PC-9 (cell line): ENCODE measurements at regions not wholly inside any gene's neighbourhood (a gene's known extent, or its start where the extent isn't known, plus 50 kb on each side); places are given as distances from the start of the nearest gene placed in this dataset.

Experiments
- BruUV-seq: library from RNA; stranded (reverse); fragments of 400-500 nt; replicated peaks from 2 replicates; lab custom pipeline; 2021; lab: Mats Ljungman, UMichigan
- CTCF ChIA-PET: fragments of 300-600 bp; sonication (Branson Sonifier 250); formaldehyde crosslinking; loops from one replicate; lab custom pipeline; 2022; ENCODE audit warnings: antibody characterized with exemption; lab: Charles Lee
- POLR2A ChIA-PET: fragments of 300-600 bp; sonication (Branson Sonifier 250); formaldehyde crosslinking; loops from one replicate; lab custom pipeline; 2022; ENCODE audit warnings: antibody characterized with exemption; ENCODE audit not compliant: unreplicated experiment; lab: Charles Lee
- DNase-seq, 2 experiments: peaks; one replicate each; pipeline versions ENCODE4 v3.0.0 to v3.0.0-alpha.2; 2015 to 2022; ENCODE audit warnings: mixed read lengths in 1 of 2
- H2AFZ ChIP-seq: fragments of 200-600 bp; sonication (generic); 2 replicates; pipeline ENCODE4 v1.8.1; 2017; ENCODE audit warnings: antibody characterized with exemption
- H3F3A ChIP-seq: fragments of 200-600 bp; sonication (generic); 2 replicates; pipeline ENCODE4 v1.8.1; 2017; ENCODE audit warnings: antibody characterized with exemption, mild to moderate bottlenecking, low read depth; ENCODE audit not compliant: insufficient read depth
- H3K27ac ChIP-seq: fragments of 200-600 bp; sonication (generic); 2 replicates; pipeline ENCODE4 v1.6.1; 2016; ENCODE audit warnings: mixed run types
- H3K27me3 ChIP-seq: fragments of 200-600 bp; sonication (generic); 2 replicates; pipeline ENCODE4 v1.6.1; 2016; ENCODE audit warnings: low read depth, mixed run types; ENCODE audit not compliant: insufficient read depth
- H3K36me3 ChIP-seq: fragments of 200-600 bp; sonication (generic); 2 replicates; pipeline ENCODE4 v1.6.1; 2016; ENCODE audit warnings: low read depth, mixed run types
- H3K4me1 ChIP-seq: fragments of 200-600 bp; sonication (generic); replicated peaks from 2 replicates; pipeline ENCODE4 v1.6.1; 2016; ENCODE audit warnings: mixed run types; ENCODE audit not compliant: insufficient read depth
- H3K4me2 ChIP-seq: fragments of 200-600 bp; sonication (generic); 2 replicates; pipeline ENCODE4 v1.6.1; 2017; ENCODE audit warnings: mixed run types
- H3K4me3 ChIP-seq: fragments of 200-600 bp; sonication (generic); 2 replicates; pipeline ENCODE4 v1.6.1; 2016; ENCODE audit warnings: mixed run types
- H3K79me2 ChIP-seq: fragments of 200-600 bp; sonication (generic); 2 replicates; pipeline ENCODE4 v1.6.1; 2017; ENCODE audit warnings: low read depth, mixed run types
- H3K9me2 ChIP-seq: fragments of 200-600 bp; sonication (generic); 2 replicates; pipeline ENCODE4 v1.8.1; 2017; ENCODE audit warnings: mild to moderate bottlenecking; ENCODE audit not compliant: insufficient read depth
- H3K9me3 ChIP-seq: fragments of 200-600 bp; sonication (generic); 2 replicates; pipeline ENCODE4 v1.8.1; 2016; ENCODE audit warnings: low read depth; ENCODE audit not compliant: insufficient read depth
- H4K20me1 ChIP-seq: fragments of 200-600 bp; sonication (generic); 2 replicates; pipeline ENCODE4 v1.8.1; 2017; ENCODE audit not compliant: insufficient read depth
- EZH2 ChIP-seq: fragments of 200-600 bp; sonication (generic); IDR thresholded peaks from 2 replicates; pipeline ENCODE4 v1.8.0; 2017; ENCODE audit warnings: antibody characterized with exemption, low read depth
- intact Hi-C: fragments of 100-400 bp; cut with micrococcal nuclease; formaldehyde crosslinking; loops from one replicate; pipeline ENCODE4 v1.10.0; 2022; ENCODE audit not compliant: unreplicated experiment
- TF ChIP-seq, protein P1 (sequence below): fragments of 200-600 bp; sonication (generic); conservative IDR thresholded peaks from 2 replicates; pipeline ENCODE4 v1.6.1; 2017; ENCODE audit warnings: mixed run types, antibody characterized with exemption, mild to moderate bottlenecking, moderate library complexity

- no peaks in the 10 kb centered on the region for H3K9me3 ChIP-seq
- H3K36me3 ChIP-seq: no peaks in the 10 kb centered on the region
- no peaks in the 10 kb centered on the region for H4K20me1 ChIP-seq
- H3K9me2 ChIP-seq: no peaks in the 10 kb centered on the region
- DNase-seq: no peak
- no peak for TF ChIP-seq EZH2
- TF ChIP-seq, protein P1, sequence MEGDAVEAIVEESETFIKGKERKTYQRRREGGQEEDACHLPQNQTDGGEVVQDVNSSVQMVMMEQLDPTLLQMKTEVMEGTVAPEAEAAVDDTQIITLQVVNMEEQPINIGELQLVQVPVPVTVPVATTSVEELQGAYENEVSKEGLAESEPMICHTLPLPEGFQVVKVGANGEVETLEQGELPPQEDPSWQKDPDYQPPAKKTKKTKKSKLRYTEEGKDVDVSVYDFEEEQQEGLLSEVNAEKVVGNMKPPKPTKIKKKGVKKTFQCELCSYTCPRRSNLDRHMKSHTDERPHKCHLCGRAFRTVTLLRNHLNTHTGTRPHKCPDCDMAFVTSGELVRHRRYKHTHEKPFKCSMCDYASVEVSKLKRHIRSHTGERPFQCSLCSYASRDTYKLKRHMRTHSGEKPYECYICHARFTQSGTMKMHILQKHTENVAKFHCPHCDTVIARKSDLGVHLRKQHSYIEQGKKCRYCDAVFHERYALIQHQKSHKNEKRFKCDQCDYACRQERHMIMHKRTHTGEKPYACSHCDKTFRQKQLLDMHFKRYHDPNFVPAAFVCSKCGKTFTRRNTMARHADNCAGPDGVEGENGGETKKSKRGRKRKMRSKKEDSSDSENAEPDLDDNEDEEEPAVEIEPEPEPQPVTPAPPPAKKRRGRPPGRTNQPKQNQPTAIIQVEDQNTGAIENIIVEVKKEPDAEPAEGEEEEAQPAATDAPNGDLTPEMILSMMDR: no peak
- H3K4me2 ChIP-seq: no peak overlapping the region
- H2AFZ ChIP-seq: no peak overlapping the region
- ChIA-PET CTCF (no interaction called here), POLR2A (no interaction called here)
- H3K27me3 ChIP-seq: peaks cover 98% of the 10 kb centered on the region
- intact Hi-C loops: no loop called here
- BruUV-seq: no TSS peak
- H3K27ac ChIP-seq: no peak overlapping the region
- H3K4me1 ChIP-seq: no peaks in the 10 kb centered on the region
- no peaks in the 10 kb centered on the region for H3F3A ChIP-seq
- no peaks in the 10 kb centered on the region for H3K79me2 ChIP-seq
- no peak overlapping the region for H3K4me3 ChIP-seq
Measured at GRCh38 chr18:78685250-78685979, 294.2 kb upstream of the SALL3 start.

GRCh38 chr18:78685980-78686530 lies 293.6 kb upstream of the SALL3 start:
- Histone ChIP-seq H3K4me2 (no peak overlapping the region), H3K4me1 (no peaks in the 10 kb centered on the region), H3K4me3 (no peak overlapping the region), H3K9me2 (no peaks in the 10 kb centered on the region), H3F3A (no peaks in the 10 kb centered on the region), H4K20me1 (no peaks in the 10 kb centered on the region), H3K36me3 (no peaks in the 10 kb centered on the region), H3K9me3 (no peaks in the 10 kb centered on the region), H3K27ac (no peak overlapping the region), H3K79me2 (no peaks in the 10 kb centered on the region), H3K27me3 (peaks cover 98% of the 10 kb centered on the region), H2AFZ (no peak overlapping the region)
- TF ChIP-seq, protein P1: no peak
- no peak for TF ChIP-seq EZH2
- ChIA-PET POLR2A (no interaction called here), CTCF (no interaction called here)
- BruUV-seq: no TSS peak
- no peak for DNase-seq
- intact Hi-C loops: no loop called here

DNA sequence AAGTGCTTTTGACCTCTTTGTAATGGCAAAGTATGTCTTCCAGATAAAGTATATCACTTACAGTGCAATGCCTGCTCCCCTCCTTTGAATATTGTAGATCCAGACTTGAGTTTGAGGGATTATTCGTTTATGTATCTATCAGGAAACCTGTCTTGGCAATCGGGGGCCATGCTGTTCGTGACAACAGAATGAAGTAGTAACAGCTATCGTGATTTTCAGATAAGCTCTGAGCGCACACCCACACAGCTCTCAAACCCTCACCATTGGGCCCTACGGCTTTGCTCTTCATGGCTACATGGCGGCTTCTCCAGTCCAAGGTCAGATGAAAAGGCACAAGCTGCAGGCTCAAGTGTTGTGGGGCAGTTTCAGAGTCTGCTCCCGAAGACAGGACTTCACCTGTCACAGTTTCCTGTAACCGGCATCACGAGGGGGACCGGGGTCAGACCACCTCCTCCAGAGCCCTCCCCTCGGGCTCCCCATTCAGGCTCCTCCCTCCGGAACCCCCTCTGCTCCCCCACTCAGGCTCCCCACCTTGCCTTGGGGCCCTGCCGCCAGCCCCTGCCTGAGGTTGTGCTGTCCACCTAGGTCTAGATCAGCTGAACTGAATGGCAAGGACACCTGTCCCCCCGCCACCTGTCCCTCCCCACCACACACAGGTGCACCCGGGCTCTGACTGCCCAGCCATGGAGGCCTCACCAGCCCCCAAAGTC lies 292.5 kb upstream of the SALL3 start:
- no TSS peak for BruUV-seq
- CTCF ChIA-PET: no interaction called here
- no peak for DNase-seq

More for the DNA sequence above, 292.5 kb upstream of the SALL3 start:
- no peaks in the 10 kb centered on the region for H3K79me2 ChIP-seq
- H3F3A ChIP-seq: no peaks in the 10 kb centered on the region
- H2AFZ ChIP-seq: no peak overlapping the region
- no peaks in the 10 kb centered on the region for H3K9me3 ChIP-seq
- peaks cover 98% of the 10 kb centered on the region for H3K27me3 ChIP-seq
- no peaks in the 10 kb centered on the region for H3K36me3 ChIP-seq
- no peak overlapping the region for H3K4me3 ChIP-seq
- TF ChIP-seq EZH2: no peak
- TF ChIP-seq, protein P1: no peak
- H3K27ac ChIP-seq: no peak overlapping the region
- POLR2A ChIA-PET: no interaction called here
- H4K20me1 ChIP-seq: no peaks in the 10 kb centered on the region
- no peaks in the 10 kb centered on the region for H3K4me1 ChIP-seq
- H3K9me2 ChIP-seq: no peaks in the 10 kb centered on the region
- intact Hi-C loops: no loop called here
- no peak overlapping the region for H3K4me2 ChIP-seq
